Breast epithelium (tissue), 3 donors: ENCODE measurements at regions not wholly inside any gene's neighbourhood (a gene's known extent, or its start where the extent isn't known, plus 50 kb on each side); places are given as distances from the start of the nearest gene placed in this dataset.

Source experiments
- CTCF ChIP-seq, 3 donors: fragments of 450-650 bp; IDR thresholded peaks; one replicate each; pipeline ENCODE4 v1.5.1; 2016 to 2017; ENCODE audit warnings: antibody characterized with exemption in 3 of 3, mild to moderate bottlenecking in 3 of 3, moderate library complexity in 3 of 3
- POLR2A ChIP-seq: fragments of 450-650 bp; IDR thresholded peaks from one replicate; pipeline ENCODE4 v1.6.1; 2016; ENCODE audit warnings: antibody characterized with exemption, mild to moderate bottlenecking, moderate library complexity

GRCh38 chr3:28690176-28690575, 341.6 kb upstream of the AZI2 start:
- TF ChIP-seq CTCF (IDR thresholded peaks at IDR 0.05) (no peak), POLR2A (no peak)
